HFFc6 (cell line): ENCODE measurements at regions not wholly inside any gene's neighbourhood (a gene's known extent, or its start where the extent isn't known, plus 50 kb on each side); places are given as distances from the start of the nearest gene placed in this dataset.

ENCODE experiments used
- DNase-seq: peaks from one replicate; pipeline ENCODE4 v3.0.0-alpha.2; 2018
- H3K27ac Mint-ChIP-seq: 2 replicates; pipeline ENCODE4 v1.8.0; 2020; ENCODE audit warnings: mild to moderate bottlenecking, mixed read lengths
- H3K27me3 Mint-ChIP-seq: 2 replicates; pipeline ENCODE4 v1.8.0; 2021; ENCODE audit warnings: mild to moderate bottlenecking, moderate library complexity, mixed read lengths; ENCODE audit not compliant: insufficient read depth
- H3K36me3 Mint-ChIP-seq: 2 replicates; pipeline ENCODE4 v1.8.0; 2021; ENCODE audit warnings: low read depth, mixed read lengths
- H3K4me1 Mint-ChIP-seq: 2 replicates; pipeline ENCODE4 v1.8.0; 2020; ENCODE audit warnings: low read depth, mixed read lengths
- H3K4me3 Mint-ChIP-seq: 2 replicates; pipeline ENCODE4 v1.8.0; 2020; ENCODE audit warnings: mild to moderate bottlenecking, moderate library complexity, mixed read lengths
- H3K9me3 Mint-ChIP-seq: 2 replicates; pipeline ENCODE4 v1.8.0; 2020; ENCODE audit warnings: mild to moderate bottlenecking, mixed read lengths
- CTCF ChIP-seq: fragments of 200-600 bp; sonication (generic); IDR thresholded peaks from 2 replicates; pipeline ENCODE4 v1.5.0; 2021; ENCODE audit warnings: antibody characterized with exemption, mild to moderate bottlenecking

DNA sequence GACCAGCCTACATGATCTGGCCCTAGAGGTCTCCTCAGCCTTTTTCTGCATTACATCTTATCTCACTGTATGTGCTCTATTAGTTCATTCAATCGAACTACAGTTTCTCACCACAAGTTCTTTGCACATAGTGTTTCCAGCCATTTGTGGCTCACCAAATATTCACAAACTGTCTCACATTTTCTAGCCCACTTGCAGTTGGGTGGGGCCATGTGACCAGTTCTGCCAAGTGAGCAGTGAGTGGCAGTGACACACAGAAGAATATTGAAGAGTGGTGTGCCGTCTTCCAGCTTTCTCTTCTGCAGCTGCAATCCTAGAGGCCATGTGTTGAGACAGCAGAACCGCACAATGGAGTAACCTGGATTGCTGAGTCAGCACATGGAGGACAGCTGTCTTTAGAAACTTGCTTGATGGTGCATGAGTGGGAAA lies 103.2 kb upstream of the ZNF644 start:
- TF ChIP-seq CTCF, result no peak
- H3K4me1 Mint-ChIP-seq, result no peaks in the 10 kb centered on the region
- DNase-seq, result no peak
- no peak overlapping the region for H3K27ac Mint-ChIP-seq
- H3K9me3 Mint-ChIP-seq, result no peaks in the 10 kb centered on the region; the same call in 1 of the 2 replicates
- no peak overlapping the region for H3K4me3 Mint-ChIP-seq
- H3K36me3 Mint-ChIP-seq, result no peaks in the 10 kb centered on the region
- H3K27me3 Mint-ChIP-seq, result no peaks in the 10 kb centered on the region; the same call in 1 of the 2 replicates

- no peaks in the 10 kb centered on the region for H3K4me1 Mint-ChIP-seq
- TF ChIP-seq CTCF, result no peak
- DNase-seq, result no peak
- H3K27me3 Mint-ChIP-seq, result no peaks in the 10 kb centered on the region; the same call in 1 of the 2 replicates
- H3K9me3 Mint-ChIP-seq, result no peaks in the 10 kb centered on the region; the same call in 1 of the 2 replicates
- H3K4me3 Mint-ChIP-seq, result no peak overlapping the region
- no peak overlapping the region for H3K27ac Mint-ChIP-seq
- H3K36me3 Mint-ChIP-seq, result no peaks in the 10 kb centered on the region
These were observed 102.6 kb upstream of the ZNF644 start for GRCh38 chr1:91124290-91124985.

DNA sequence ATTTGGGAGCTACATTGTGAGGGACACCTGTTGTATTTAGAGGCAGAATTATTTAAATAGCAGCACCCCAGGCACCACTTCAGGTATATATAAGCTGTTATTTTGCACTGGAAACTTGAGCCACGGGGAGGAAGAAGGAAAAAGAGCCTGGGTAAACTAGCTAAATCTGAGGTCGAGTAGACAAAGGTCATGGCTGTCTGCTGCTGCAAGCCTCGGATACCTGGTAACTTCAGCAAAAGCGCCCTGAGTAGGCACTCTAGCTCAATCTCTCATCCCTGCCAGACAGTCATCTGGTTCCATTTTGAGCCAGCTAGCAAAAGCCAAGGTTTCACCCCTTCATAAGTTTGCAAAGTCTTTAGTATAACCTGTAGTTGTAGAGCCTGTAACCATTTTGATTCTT lies 101.9 kb upstream of the ZNF644 start:
- no peaks in the 10 kb centered on the region; the same call in 1 of the 2 replicates for H3K9me3 Mint-ChIP-seq
- no peak for TF ChIP-seq CTCF
- H3K4me1 Mint-ChIP-seq, result no peaks in the 10 kb centered on the region
- H3K27me3 Mint-ChIP-seq, result no peaks in the 10 kb centered on the region; the same call in 1 of the 2 replicates
- H3K27ac Mint-ChIP-seq, result no peak overlapping the region
- no peak for DNase-seq
- H3K4me3 Mint-ChIP-seq, result no peak overlapping the region
- no peaks in the 10 kb centered on the region for H3K36me3 Mint-ChIP-seq

DNA sequence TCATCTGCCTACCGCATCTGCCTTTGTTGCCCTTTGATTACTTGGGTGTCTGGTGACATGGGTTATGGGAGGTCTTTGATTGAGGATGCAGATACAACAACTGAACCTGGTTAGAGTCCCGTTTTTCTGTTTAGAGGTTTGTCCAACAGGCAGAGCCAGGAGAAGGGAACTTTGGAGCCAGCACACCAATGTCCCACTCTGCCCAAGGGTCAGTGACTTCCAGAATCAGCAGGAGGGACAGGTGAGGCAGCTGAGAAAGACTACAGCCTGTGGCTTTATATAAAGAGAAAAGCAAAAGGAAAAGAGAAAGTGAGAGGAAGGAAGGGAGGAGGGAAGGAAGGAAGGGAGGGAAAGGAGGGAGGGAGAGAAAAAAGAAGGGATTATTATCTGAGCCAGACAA lies 101.5 kb upstream of the ZNF644 start:
- no peak for DNase-seq
- Mint-ChIP-seq H3K4me1 (no peaks in the 10 kb centered on the region), H3K27me3 (no peaks in the 10 kb centered on the region; the same call in 1 of the 2 replicates), H3K9me3 (no peaks in the 10 kb centered on the region; the same call in 1 of the 2 replicates), H3K36me3 (no peaks in the 10 kb centered on the region), H3K4me3 (no peak overlapping the region), H3K27ac (no peak overlapping the region)
- no peak for TF ChIP-seq CTCF

DNA sequence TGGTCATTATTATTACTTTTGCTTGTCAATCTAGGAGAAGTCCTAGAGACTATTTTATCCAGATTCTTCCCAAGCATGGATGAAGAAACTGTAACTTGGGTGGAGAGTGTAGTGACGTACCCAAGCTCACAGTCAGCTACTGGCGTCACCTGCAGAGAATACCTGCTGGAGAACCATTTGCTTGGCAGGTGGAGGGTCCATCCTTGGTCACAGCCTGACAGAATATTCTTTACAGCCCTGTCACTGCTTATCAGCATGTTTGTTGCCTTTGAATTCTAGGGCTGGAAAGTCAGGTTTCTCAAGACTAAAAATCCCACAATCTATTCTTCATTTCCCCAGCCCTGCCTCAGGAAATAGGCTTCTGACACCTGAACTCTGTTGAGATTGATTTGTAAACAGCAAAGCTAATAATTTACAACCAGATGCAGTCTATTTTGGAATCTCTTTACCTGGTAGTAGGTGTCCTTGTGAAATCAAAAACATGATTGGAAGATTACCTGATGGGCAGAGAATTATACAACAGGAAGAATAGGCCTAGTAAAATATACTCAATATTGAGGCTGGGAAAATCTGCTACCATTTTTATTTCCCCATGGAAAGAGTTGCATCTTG lies 100.4 kb upstream of the ZNF644 start:
- no peaks in the 10 kb centered on the region; the same call in 1 of the 2 replicates for H3K9me3 Mint-ChIP-seq
- no peaks in the 10 kb centered on the region for H3K36me3 Mint-ChIP-seq
- DNase-seq, result no peak
- H3K27me3 Mint-ChIP-seq, result no peaks in the 10 kb centered on the region; the same call in 1 of the 2 replicates
- no peak overlapping the region for H3K4me3 Mint-ChIP-seq
- TF ChIP-seq CTCF, result no peak
- no peak overlapping the region for H3K27ac Mint-ChIP-seq
- H3K4me1 Mint-ChIP-seq, result no peaks in the 10 kb centered on the region
